DOHH2 (cell line): ENCODE measurements at regions not wholly inside any gene's neighbourhood (a gene's known extent, or its start where the extent isn't known, plus 50 kb on each side); places are given as distances from the start of the nearest gene placed in this dataset.

Experiments
- H3F3A ChIP-seq: fragments of 200-600 bp; sonication (generic), shearing (Covaris generic); 2 replicates; pipeline ENCODE4 v1.6.0; 2016; ENCODE audit warnings: antibody characterized with exemption, mild to moderate bottlenecking; ENCODE audit not compliant: control insufficient read depth, insufficient read depth
- H3K27ac ChIP-seq: fragments of 200-600 bp; sonication (generic); 2 replicates; pipeline ENCODE4 v1.5.1; 2014; ENCODE audit warnings: low read depth, mild to moderate bottlenecking, low read length, moderate library complexity
- H3K27me3 ChIP-seq: fragments of 200-600 bp; sonication (generic); 2 replicates; pipeline ENCODE4 v1.6.1; 2014; ENCODE audit warnings: mild to moderate bottlenecking, low read length, mixed read lengths; ENCODE audit not compliant: control insufficient read depth
- H3K36me3 ChIP-seq: fragments of 200-600 bp; sonication (generic); 2 replicates; pipeline ENCODE4 v1.6.1; 2014; ENCODE audit warnings: mild to moderate bottlenecking, low read length, moderate library complexity, mixed read lengths; ENCODE audit not compliant: control insufficient read depth
- H3K4me1 ChIP-seq: fragments of 200-600 bp; sonication (generic); 2 replicates; pipeline ENCODE4 v1.6.1; 2014; ENCODE audit warnings: mild to moderate bottlenecking, low read length, mixed read lengths; ENCODE audit not compliant: control insufficient read depth
- H3K4me2 ChIP-seq: fragments of 200-600 bp; sonication (generic); 2 replicates; pipeline ENCODE4 v1.6.0; 2014; ENCODE audit warnings: mild to moderate bottlenecking, low read length, moderate library complexity
- H3K4me3 ChIP-seq: fragments of 200-600 bp; sonication (generic); 2 replicates; pipeline ENCODE4 v1.5.1; 2014; ENCODE audit warnings: mild to moderate bottlenecking, low read length, mixed read lengths
- H3K79me2 ChIP-seq: fragments of 200-600 bp; sonication (generic); 2 replicates; pipeline ENCODE4 v1.6.1; 2014; ENCODE audit warnings: mild to moderate bottlenecking, low read length, mixed read lengths; ENCODE audit not compliant: control insufficient read depth
- H3K9me2 ChIP-seq: fragments of 200-600 bp; sonication (generic); replicated peaks from 2 replicates; pipeline ENCODE4 v1.6.1; 2014; ENCODE audit warnings: mild to moderate bottlenecking, low read length, mixed read lengths; ENCODE audit not compliant: control insufficient read depth
- H3K9me3 ChIP-seq: fragments of 200-600 bp; sonication (generic); 2 replicates; pipeline ENCODE4 v1.6.1; 2014; ENCODE audit warnings: antibody characterized with exemption, low read length, mixed read lengths; ENCODE audit not compliant: control insufficient read depth, insufficient read depth
- H4K20me1 ChIP-seq: fragments of 200-600 bp; sonication (generic); 2 replicates; pipeline ENCODE4 v1.6.0; 2014; ENCODE audit warnings: low read depth, mild to moderate bottlenecking, antibody characterized with exemption, low read length, moderate library complexity; ENCODE audit not compliant: control insufficient read depth, insufficient read depth
- CTCF ChIP-seq: fragments of 200-600 bp; sonication (generic); IDR thresholded peaks from one replicate; pipeline ENCODE4 v1.5.1; 2014; ENCODE audit warnings: antibody characterized with exemption, mild to moderate bottlenecking, low read depth, low read length; ENCODE audit not compliant: poor library complexity, severe bottlenecking
- EZH2phosphoT487 ChIP-seq: fragments of 200-600 bp; sonication (generic); IDR thresholded peaks from 2 replicates; pipeline ENCODE4 v1.6.1; 2017; ENCODE audit warnings: borderline replicate concordance, mild to moderate bottlenecking, antibody characterized with exemption, low read length, moderate library complexity, mixed read lengths

GRCh38 chr11:92727769-92728168, 241.7 kb upstream of the MTNR1B start:
- Histone ChIP-seq H3K79me2 (no peaks in the 10 kb centered on the region), H3K4me2 (no peak overlapping the region), H3K27me3 (no peaks in the 10 kb centered on the region), H4K20me1 (no peaks in the 10 kb centered on the region), H3K9me2 (no peaks in the 10 kb centered on the region), H3K27ac (no peak overlapping the region), H3K4me1 (no peaks in the 10 kb centered on the region), H3K4me3 (no peak overlapping the region), H3K36me3 (no peaks in the 10 kb centered on the region), H3K9me3 (no peaks in the 10 kb centered on the region), H3F3A (no peaks in the 10 kb centered on the region)
- TF ChIP-seq EZH2phosphoT487, result no peak
- TF ChIP-seq CTCF, result no peak

- H3F3A ChIP-seq, result no peaks in the 10 kb centered on the region
- no peaks in the 10 kb centered on the region for H4K20me1 ChIP-seq
- no peak overlapping the region for H3K4me3 ChIP-seq
- H3K4me1 ChIP-seq, result no peaks in the 10 kb centered on the region
- H3K36me3 ChIP-seq, result no peaks in the 10 kb centered on the region
- no peak overlapping the region for H3K4me2 ChIP-seq
- no peak for TF ChIP-seq CTCF
- TF ChIP-seq EZH2phosphoT487, result no peak
- H3K9me2 ChIP-seq, result no peaks in the 10 kb centered on the region
- H3K27ac ChIP-seq, result no peak overlapping the region
- H3K27me3 ChIP-seq, result no peaks in the 10 kb centered on the region
- H3K9me3 ChIP-seq, result no peaks in the 10 kb centered on the region
- no peaks in the 10 kb centered on the region for H3K79me2 ChIP-seq
Observed at GRCh38 chr11:92728628-92729027, 240.8 kb upstream of the MTNR1B start.

- no peak overlapping the region for H3K4me2 ChIP-seq
- H3K9me2 ChIP-seq, result no peaks in the 10 kb centered on the region
- no peaks in the 10 kb centered on the region for H3K9me3 ChIP-seq
- TF ChIP-seq CTCF, result peak; percentile 41
- no peak for TF ChIP-seq EZH2phosphoT487
- H3K27ac ChIP-seq, result no peak overlapping the region
- no peaks in the 10 kb centered on the region for H3K4me1 ChIP-seq
- no peaks in the 10 kb centered on the region for H4K20me1 ChIP-seq
- H3K27me3 ChIP-seq, result no peaks in the 10 kb centered on the region
- H3F3A ChIP-seq, result no peaks in the 10 kb centered on the region
- H3K36me3 ChIP-seq, result no peaks in the 10 kb centered on the region
- H3K79me2 ChIP-seq, result no peaks in the 10 kb centered on the region
- H3K4me3 ChIP-seq, result no peak overlapping the region
Observed at GRCh38 chr11:92735039-92735438, 234.4 kb upstream of the MTNR1B start.

- no peaks in the 10 kb centered on the region for H3K9me2 ChIP-seq
- no peak overlapping the region for H3K27ac ChIP-seq
- no peaks in the 10 kb centered on the region for H3F3A ChIP-seq
- no peaks in the 10 kb centered on the region for H3K79me2 ChIP-seq
- no peaks in the 10 kb centered on the region for H3K27me3 ChIP-seq
- no peaks in the 10 kb centered on the region for H3K36me3 ChIP-seq
- H3K4me2 ChIP-seq, result no peak overlapping the region
- no peak overlapping the region for H3K4me3 ChIP-seq
- no peak for TF ChIP-seq CTCF
- TF ChIP-seq EZH2phosphoT487, result no peak
- H3K9me3 ChIP-seq, result no peaks in the 10 kb centered on the region
- H4K20me1 ChIP-seq, result no peaks in the 10 kb centered on the region
- H3K4me1 ChIP-seq, result no peaks in the 10 kb centered on the region
Observed at GRCh38 chr11:92738276-92738675, 231.2 kb upstream of the MTNR1B start.
